Cardiac fibroblast (primary cell): ENCODE measurements at regions not wholly inside any gene's neighbourhood (a gene's known extent, or its start where the extent isn't known, plus 50 kb on each side); places are given as distances from the start of the nearest gene placed in this dataset.

Experiments
- DNase-seq, 2 donors: peaks; one replicate each; pipeline versions ENCODE4 v3.0.0 to v3.0.0-alpha.2; 2010; ENCODE audit warnings: low read depth in 2 of 2
- H3K4me3 ChIP-seq, 2 donors: replicated peaks in 1 of 2; 1 replicate in 1 of 2; 2 replicates in 1 of 2; pipeline ENCODE4 v1.5.1; 2011; ENCODE audit warnings: low read depth in 2 of 2, low read length in 2 of 2, mild to moderate bottlenecking in 2 of 2, moderate library complexity in 1 of 2
- TF ChIP-seq, protein P1 (sequence below): IDR thresholded peaks from one replicate; pipeline ENCODE4 v1.5.1; 2011; ENCODE audit warnings: low read depth, mild to moderate bottlenecking, low read length, inconsistent platforms

DNA sequence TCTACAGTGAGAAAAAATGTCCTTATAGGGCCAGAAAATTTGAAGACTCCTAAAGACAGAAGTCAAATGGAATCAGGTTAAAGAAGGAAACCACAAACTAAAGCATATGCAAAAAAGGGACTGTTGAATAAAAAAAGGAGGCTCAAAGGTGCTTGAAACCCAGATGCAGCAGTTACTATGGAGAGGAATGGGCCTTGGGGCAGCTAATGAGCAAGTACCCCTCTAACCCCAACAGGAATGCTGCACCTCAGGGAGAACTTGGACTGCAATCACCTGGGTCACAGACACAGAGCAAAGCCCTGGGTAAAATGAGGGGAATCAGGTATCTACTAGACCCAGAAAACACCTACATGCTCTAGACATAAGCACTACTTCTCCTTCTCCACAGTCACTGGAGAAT lies 313.9 kb downstream of the UBE3D start:
- H3K4me3 ChIP-seq = no peak overlapping the region
- no peak for DNase-seq
- TF ChIP-seq, protein P1, sequence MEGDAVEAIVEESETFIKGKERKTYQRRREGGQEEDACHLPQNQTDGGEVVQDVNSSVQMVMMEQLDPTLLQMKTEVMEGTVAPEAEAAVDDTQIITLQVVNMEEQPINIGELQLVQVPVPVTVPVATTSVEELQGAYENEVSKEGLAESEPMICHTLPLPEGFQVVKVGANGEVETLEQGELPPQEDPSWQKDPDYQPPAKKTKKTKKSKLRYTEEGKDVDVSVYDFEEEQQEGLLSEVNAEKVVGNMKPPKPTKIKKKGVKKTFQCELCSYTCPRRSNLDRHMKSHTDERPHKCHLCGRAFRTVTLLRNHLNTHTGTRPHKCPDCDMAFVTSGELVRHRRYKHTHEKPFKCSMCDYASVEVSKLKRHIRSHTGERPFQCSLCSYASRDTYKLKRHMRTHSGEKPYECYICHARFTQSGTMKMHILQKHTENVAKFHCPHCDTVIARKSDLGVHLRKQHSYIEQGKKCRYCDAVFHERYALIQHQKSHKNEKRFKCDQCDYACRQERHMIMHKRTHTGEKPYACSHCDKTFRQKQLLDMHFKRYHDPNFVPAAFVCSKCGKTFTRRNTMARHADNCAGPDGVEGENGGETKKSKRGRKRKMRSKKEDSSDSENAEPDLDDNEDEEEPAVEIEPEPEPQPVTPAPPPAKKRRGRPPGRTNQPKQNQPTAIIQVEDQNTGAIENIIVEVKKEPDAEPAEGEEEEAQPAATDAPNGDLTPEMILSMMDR = no peak

DNA sequence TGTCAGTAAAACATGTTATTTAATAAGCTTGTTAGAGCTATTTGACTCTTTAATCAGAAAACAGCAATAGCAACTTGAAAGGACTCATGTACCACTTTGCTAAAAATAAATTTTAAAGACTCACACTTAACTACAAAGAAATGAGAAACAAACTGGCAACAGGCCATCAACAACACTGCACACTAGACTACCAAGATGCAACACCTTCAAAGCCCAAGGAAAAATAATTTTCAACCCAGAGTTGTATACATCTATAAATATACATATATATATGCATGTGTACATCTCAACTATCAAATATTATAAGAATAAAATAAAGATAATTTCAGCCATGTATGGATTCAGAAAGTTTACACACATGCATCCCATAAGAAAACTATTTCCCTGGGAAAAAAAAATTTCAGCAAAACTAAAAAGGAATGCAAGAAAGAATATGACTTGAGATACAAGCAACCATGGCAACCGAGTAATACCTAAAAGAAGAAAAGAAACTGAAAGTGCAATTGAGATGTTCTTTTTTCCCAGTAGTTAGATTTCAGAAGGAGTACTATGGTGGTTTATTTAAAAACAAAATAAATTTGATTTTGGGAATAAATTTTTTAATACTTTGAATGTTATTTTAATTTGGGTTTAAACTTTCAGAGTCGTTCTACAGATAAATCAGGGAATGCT lies 303.8 kb downstream of the UBE3D start:
- peak in 1 of 2 donors; percentile 19 for DNase-seq
- H3K4me3 ChIP-seq = no peak overlapping the region
- TF ChIP-seq, protein P1 = no peak

DNA sequence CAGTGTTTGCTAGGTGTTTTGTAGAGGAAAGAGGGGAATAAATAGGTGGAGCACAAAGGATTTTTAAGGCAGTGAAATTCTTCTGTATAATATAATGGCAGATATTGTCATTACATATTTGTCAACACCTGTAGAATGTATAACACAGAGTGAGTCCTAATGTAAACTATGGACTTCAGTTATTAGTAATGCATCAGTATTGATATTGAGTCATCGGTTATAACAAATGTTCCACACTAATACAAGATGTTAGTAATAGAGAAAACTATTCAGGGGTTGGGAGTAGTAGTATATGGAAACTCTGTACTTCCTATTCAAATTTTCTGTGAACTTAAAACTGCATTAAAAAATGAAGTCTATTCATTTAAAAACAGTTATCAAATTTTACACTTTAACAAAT lies 299.2 kb downstream of the UBE3D start:
- DNase-seq = no peak
- no peak overlapping the region for H3K4me3 ChIP-seq
- TF ChIP-seq, protein P1 = no peak

DNA sequence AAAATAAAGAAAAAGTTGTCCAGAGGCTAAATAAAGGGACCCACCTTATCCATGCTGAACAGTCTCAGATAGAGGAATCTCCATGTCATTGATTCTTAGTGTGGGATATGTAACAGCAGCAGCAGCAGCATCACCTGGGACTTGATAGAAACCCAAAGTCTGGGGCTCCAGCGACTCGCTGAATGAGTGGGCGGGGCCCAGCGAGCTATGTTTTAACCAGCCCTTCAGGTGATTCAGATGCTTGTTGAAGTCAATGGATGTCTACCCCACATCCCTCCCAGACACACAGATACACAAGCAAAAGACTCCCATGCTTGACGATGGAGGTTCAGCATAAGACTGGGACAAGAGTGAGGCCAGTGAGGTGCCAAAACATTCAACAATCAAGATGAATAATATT lies 298.6 kb downstream of the UBE3D start:
- no peak overlapping the region for H3K4me3 ChIP-seq
- TF ChIP-seq, protein P1 = no peak
- no peak for DNase-seq

DNA sequence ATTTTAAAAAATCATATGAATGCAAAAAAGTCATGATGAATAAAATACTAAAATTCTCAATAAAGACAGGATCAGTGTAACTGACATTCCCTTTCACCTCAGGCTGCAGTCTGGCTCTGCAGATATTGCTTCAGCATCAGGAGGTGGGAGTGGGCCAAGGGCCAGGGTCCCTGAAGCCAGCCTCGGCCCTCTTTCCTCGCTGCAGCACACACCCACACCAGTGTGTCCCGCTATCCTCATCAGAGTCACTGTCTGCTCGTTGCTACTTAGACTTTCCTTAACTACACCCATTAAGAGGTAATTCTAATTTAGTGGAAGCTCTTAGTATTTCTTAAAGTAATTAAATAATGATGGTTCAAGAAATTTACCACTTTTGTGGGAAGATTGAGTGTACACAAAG lies 298.2 kb downstream of the UBE3D start:
- H3K4me3 ChIP-seq = no peak overlapping the region
- TF ChIP-seq, protein P1 = no peak
- DNase-seq = no peak

DNA sequence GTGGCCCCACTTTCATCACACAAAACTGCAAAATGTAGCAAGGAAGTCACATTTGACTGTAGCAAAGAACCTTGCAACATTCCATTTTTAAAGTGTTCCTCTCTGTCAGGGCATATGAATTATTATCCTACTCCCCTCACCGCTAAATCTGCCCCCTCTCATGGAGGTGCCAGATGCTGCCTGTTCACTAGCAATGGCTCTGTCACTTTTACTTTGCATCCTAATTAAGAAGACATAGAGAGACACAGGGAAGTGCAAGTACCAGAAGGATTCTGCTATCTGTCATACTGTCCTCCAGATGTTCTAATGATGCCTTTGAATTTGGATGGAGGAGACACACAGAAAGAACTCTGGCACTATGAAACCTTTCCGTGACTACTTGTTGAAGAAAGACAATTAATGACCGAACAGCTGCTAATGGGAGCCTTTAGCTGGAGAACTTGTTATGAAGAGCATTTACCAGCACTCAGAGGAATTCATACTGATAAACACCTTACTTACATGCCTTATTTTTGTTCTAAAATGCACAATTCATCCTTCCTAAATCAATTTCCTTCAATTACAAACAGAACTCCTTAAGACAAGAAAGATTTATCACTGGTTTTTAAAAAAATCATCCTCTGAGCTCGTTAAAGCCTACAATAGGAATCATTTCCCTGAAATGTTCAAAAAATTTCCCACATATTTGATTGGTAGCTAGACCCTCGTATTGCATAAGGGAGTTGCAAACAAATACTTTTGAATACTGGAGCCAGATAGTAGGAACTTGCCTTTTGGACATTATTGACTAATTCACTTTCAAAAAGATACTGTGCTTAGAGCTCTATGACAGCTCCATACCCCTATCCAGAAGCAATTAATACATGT lies 292.6 kb downstream of the UBE3D start:
- TF ChIP-seq, protein P1 = no peak
- no peak overlapping the region for H3K4me3 ChIP-seq
- no peak for DNase-seq
